Transverse colon (tissue), 3 donors: ENCODE measurements at regions not wholly inside any gene's neighbourhood (a gene's known extent, or its start where the extent isn't known, plus 50 kb on each side); places are given as distances from the start of the nearest gene placed in this dataset.

ENCODE experiments used
- CTCF ChIP-seq, 5 experiments: fragments of 200-600 bp in 3 of 5; fragments of 450-650 bp in 2 of 5; sonication (generic) in 3 of 5; IDR thresholded peaks; 1 replicate in 2 of 5; 2 replicates in 3 of 5; pipeline ENCODE4 v1.5.1; 2016 to 2017; ENCODE audit warnings: antibody characterized with exemption in 5 of 5, inconsistent platforms in 3 of 5, mild to moderate bottlenecking in 2 of 5, moderate library complexity in 1 of 5
- POLR2A ChIP-seq: fragments of 450-650 bp; IDR thresholded peaks from one replicate; pipeline ENCODE4 v1.6.1; 2016; ENCODE audit warnings: antibody characterized with exemption, mild to moderate bottlenecking, moderate library complexity

- TF ChIP-seq CTCF (IDR thresholded peaks at IDR 0.05) (no peak), POLR2A (no peak)
Observed at GRCh38 chr4:145387079-145387478, 94.6 kb upstream of the SMAD1 start.
